GM12891 (cell line): ENCODE measurements at regions not wholly inside any gene's neighbourhood (a gene's known extent, or its start where the extent isn't known, plus 50 kb on each side); places are given as distances from the start of the nearest gene placed in this dataset.

ENCODE experiments used
- PAX5 ChIP-seq: IDR thresholded peaks from 2 replicates; pipeline ENCODE4 v1.6.1; 2011; ENCODE audit warnings: low read length, moderate library complexity, mild to moderate bottlenecking; ENCODE audit not compliant: insufficient read depth, severe bottlenecking
- POLR2A ChIP-seq: IDR thresholded peaks from 2 replicates; pipeline ENCODE4 v1.6.1; 2011; ENCODE audit warnings: low read depth, low read length, control low read depth
- POLR2AphosphoS5 ChIP-seq: IDR thresholded peaks from 2 replicates; pipeline ENCODE4 v1.6.1; 2011; ENCODE audit warnings: low read depth, low read length, control low read depth
- POU2F2 ChIP-seq: IDR thresholded peaks from 2 replicates; pipeline ENCODE4 v1.6.1; 2011; ENCODE audit warnings: low read depth, mild to moderate bottlenecking, control low read depth, low read length, moderate library complexity
- SPI1 ChIP-seq: IDR thresholded peaks from 2 replicates; pipeline ENCODE4 v1.6.1; 2011; ENCODE audit warnings: low read depth, low read length, control low read depth
- TAF1 ChIP-seq: IDR thresholded peaks from 2 replicates; pipeline ENCODE4 v1.6.1; 2011; ENCODE audit warnings: low read depth, low read length, control low read depth

GRCh38 chr10:121088524-121088923, 237.4 kb downstream of the WDR11 start:
- no peak for TF ChIP-seq POLR2AphosphoS5
- no peak for TF ChIP-seq POU2F2
- no peak for TF ChIP-seq POLR2A
- no peak for TF ChIP-seq TAF1
- no peak for TF ChIP-seq PAX5
- TF ChIP-seq SPI1 = no peak
